ENCODE measurements at regions not wholly inside any gene's neighbourhood (a gene's known extent, or its start where the extent isn't known, plus 50 kb on each side); places are given as distances from the start of the nearest gene placed in this dataset.

GRCh38 chr10:52988923-52989322, 216.3 kb upstream of the MBL2 start:
- Histone ChIP-seq H3K9me3 (ENCODE audit: insufficient read depth, low read length) (no peaks in the 10 kb centered on the region), H3K4me3 (ENCODE audit: insufficient read depth, low read length, poor library complexity, severe bottlenecking) (no peak overlapping the region), H2AFZ (ENCODE audit: low read depth, low read length, severe bottlenecking) (no peak overlapping the region), H3F3A (ENCODE audit: insufficient read depth) (no peaks in the 10 kb centered on the region), H3K27me3 (ENCODE audit: low read length) (no peaks in the 10 kb centered on the region), H3K36me3 (ENCODE audit: low read length) (no peaks in the 10 kb centered on the region), H3K27ac (ENCODE audit: low read depth, low read length) (no peak overlapping the region), H3K9me2 (replicated peaks; ENCODE audit: insufficient read depth, low read length) (no peaks in the 10 kb centered on the region), H3K9ac (ENCODE audit: low read length) (no peak overlapping the region), H3K79me2 (ENCODE audit: insufficient read depth, low read length) (no peaks in the 10 kb centered on the region), H4K20me1 (ENCODE audit: low read depth, low read length) (no peaks in the 10 kb centered on the region), H3K4me2 (ENCODE audit: low read depth, low read length, poor library complexity, severe bottlenecking) (no peak overlapping the region)
- TF ChIP-seq EZH2phosphoT487 (conservative IDR thresholded peaks at IDR 0.05; ENCODE audit: low read length) (no peak), CTCF (IDR thresholded peaks at IDR 0.05; ENCODE audit: insufficient read depth, low read length, poor library complexity, severe bottlenecking) (no peak)

DNA sequence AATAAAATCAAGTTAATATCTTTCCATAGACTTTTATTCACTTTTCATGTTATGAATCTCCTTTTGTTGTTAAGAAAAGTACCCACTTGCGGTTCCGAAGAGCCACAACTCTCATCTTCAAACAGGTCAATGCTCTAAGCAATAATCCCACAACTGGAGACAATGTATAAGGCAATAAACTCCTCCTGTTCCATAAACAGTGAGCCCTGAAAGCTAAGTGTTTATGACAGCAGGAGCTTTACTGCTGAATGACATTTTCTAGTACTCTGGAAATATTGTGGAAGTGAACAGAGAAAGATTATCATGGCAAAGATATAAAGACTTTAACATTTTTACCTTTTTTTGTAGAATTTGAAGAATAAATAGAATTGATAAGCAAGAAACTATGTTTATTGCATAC, 213.5 kb upstream of the MBL2 start:
- Histone ChIP-seq H3K27me3 (ENCODE audit: low read length) (no peaks in the 10 kb centered on the region), H3K79me2 (ENCODE audit: insufficient read depth, low read length) (no peaks in the 10 kb centered on the region), H3K27ac (ENCODE audit: low read depth, low read length) (no peak overlapping the region), H3K9me3 (ENCODE audit: insufficient read depth, low read length) (no peaks in the 10 kb centered on the region), H3K36me3 (ENCODE audit: low read length) (no peaks in the 10 kb centered on the region), H2AFZ (ENCODE audit: low read depth, low read length, severe bottlenecking) (no peak overlapping the region), H3K4me2 (ENCODE audit: low read depth, low read length, poor library complexity, severe bottlenecking) (no peak overlapping the region), H4K20me1 (ENCODE audit: low read depth, low read length) (no peaks in the 10 kb centered on the region), H3K4me3 (ENCODE audit: insufficient read depth, low read length, poor library complexity, severe bottlenecking) (no peak overlapping the region), H3F3A (ENCODE audit: insufficient read depth) (no peaks in the 10 kb centered on the region), H3K9ac (ENCODE audit: low read length) (no peak overlapping the region), H3K9me2 (replicated peaks; ENCODE audit: insufficient read depth, low read length) (no peaks in the 10 kb centered on the region)
- TF ChIP-seq CTCF (IDR thresholded peaks at IDR 0.05; ENCODE audit: insufficient read depth, low read length, poor library complexity, severe bottlenecking) (no peak), EZH2phosphoT487 (conservative IDR thresholded peaks at IDR 0.05; ENCODE audit: low read length) (no peak)

DNA sequence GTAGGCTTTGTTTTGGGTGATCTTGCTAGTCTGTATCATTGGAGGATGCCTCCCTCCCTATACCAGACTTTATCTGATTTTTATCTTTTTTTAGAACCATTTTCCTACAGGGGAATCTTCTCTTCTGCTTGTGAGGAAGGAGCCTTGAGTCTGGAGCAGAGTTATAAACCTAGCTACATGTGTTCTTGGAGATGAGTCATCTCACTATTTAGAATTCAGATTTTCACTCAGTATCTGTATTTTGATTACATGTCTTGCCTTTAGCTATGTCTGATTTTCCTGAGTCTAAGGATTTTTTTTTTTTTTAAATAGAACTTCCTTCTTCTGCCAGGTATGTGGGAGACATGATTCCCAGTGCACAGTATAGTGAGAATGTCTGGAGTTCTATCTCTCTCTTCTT, 211.6 kb upstream of the MBL2 start:
- Histone ChIP-seq H3K9me2 (replicated peaks; ENCODE audit: insufficient read depth, low read length) (no peaks in the 10 kb centered on the region), H3K36me3 (ENCODE audit: low read length) (no peaks in the 10 kb centered on the region), H3K27me3 (ENCODE audit: low read length) (no peaks in the 10 kb centered on the region), H3K27ac (ENCODE audit: low read depth, low read length) (no peak overlapping the region), H3K9ac (ENCODE audit: low read length) (no peak overlapping the region), H4K20me1 (ENCODE audit: low read depth, low read length) (no peaks in the 10 kb centered on the region), H3K79me2 (ENCODE audit: insufficient read depth, low read length) (no peaks in the 10 kb centered on the region), H3K4me2 (ENCODE audit: low read depth, low read length, poor library complexity, severe bottlenecking) (no peak overlapping the region), H2AFZ (ENCODE audit: low read depth, low read length, severe bottlenecking) (no peak overlapping the region), H3K4me3 (ENCODE audit: insufficient read depth, low read length, poor library complexity, severe bottlenecking) (no peak overlapping the region), H3K9me3 (ENCODE audit: insufficient read depth, low read length) (no peaks in the 10 kb centered on the region), H3F3A (ENCODE audit: insufficient read depth) (no peaks in the 10 kb centered on the region)
- TF ChIP-seq EZH2phosphoT487 (conservative IDR thresholded peaks at IDR 0.05; ENCODE audit: low read length) (no peak), CTCF (IDR thresholded peaks at IDR 0.05; ENCODE audit: insufficient read depth, low read length, poor library complexity, severe bottlenecking) (no peak)

All from SU-DHL-6 (cell line).